Central memory CD4-positive, alpha-beta T cell (primary cell): ENCODE measurements at regions not wholly inside any gene's neighbourhood (a gene's known extent, or its start where the extent isn't known, plus 50 kb on each side); places are given as distances from the start of the nearest gene placed in this dataset.

Experiments used
- DNase-seq: peaks from one replicate; pipeline ENCODE4 v3.0.0; 2022

DNA sequence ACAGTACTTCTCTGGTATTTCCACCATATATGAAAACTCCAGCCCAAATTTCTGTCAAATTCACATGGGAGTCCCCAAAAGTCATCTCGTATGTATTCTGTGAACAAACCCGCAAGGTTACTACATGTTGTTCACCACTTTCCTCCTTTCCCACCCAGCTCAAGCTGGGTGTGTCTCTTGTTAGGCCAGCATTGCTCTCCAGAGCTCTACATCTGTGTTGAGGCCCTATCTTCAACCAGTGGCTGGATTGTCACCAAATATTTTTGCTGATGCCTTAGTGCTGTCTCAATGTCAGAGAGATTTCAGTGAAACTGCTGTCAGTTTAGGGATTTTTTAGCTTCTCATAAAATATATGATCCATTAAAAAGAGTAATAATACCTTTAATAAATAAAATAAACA, 230.9 kb downstream of the BTG1 start:
- DNase-seq: no peak

DNA sequence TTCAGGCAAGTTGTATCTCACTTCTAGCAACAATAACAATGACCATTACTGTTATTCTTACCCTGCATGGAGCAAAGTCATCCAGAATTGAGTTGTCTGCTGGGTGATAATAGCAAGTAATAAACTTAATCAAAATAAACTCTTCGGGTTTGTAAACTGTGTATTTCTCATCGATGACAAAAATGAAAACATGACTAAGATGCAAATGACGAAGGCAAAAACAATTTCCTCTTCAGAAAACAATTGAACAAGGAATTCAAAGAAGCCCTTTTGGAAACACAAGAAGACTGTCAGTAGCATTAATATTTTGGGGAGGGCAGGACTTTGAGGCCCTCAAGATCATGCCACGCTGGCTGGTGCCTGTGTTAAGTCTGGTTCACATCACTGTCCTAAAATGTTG, 232.0 kb downstream of the BTG1 start:
- DNase-seq: no peak

DNA sequence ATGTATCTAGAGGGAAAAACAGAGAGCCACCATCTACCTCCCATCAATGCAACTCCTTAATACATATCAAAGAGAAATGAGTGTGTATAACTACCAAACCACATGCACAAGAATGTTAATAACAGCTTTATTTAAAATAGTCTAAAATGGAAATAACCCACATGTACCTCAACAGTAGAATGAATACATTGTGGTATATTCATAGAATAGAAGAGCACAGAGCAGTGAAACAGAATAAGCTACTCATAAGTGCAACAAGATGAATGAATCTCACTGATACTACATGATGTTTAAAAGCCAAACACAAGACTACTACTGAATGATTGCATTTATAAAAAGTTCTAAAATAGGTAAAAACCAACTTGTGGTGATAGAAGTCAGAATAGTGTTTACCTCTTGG, 232.5 kb downstream of the BTG1 start:
- no peak for DNase-seq

DNA sequence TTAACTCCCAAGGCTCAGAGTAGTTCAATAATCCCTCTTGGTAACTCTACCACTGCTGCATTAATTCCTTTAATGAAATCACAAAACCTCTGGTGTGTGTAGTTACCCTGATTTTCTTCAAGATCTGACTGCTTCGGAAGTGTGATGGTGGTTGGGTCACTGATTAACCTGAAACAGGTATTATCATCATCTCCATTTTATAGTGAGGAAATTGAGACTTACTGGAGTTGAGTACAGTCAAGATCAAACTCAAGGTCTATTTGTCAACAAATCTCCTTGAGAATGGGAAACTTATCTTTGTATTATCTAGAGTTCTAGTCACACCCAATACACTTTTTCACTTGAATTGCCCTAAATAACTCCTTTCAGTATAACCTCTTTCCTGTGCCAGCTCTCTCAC, 233.5 kb downstream of the BTG1 start:
- no peak for DNase-seq

DNA sequence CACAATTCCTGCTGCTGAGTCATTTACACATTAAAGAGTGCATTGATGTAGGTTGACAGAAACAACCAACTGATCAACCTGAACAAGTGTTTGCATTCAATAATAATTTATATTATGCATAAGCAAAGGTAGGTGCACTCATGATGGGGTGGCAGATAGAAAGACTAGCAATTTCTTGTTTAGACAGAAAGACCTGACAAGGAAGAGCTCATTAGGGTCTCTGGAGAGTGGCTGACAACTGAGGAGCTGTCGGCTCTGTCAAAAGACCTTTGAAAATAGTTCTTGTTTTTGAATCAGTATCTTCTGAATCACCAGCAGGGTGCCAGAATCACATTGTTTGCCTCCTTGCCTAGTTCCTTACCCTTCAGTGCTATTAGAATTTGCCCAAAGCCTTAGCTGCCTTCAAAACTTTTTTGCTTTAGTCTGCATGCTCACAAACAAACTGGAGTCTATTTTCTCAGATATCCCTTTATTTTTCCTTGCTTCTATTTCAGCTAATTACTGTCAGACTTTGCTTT, 234.7 kb downstream of the BTG1 start:
- no peak for DNase-seq

DNA sequence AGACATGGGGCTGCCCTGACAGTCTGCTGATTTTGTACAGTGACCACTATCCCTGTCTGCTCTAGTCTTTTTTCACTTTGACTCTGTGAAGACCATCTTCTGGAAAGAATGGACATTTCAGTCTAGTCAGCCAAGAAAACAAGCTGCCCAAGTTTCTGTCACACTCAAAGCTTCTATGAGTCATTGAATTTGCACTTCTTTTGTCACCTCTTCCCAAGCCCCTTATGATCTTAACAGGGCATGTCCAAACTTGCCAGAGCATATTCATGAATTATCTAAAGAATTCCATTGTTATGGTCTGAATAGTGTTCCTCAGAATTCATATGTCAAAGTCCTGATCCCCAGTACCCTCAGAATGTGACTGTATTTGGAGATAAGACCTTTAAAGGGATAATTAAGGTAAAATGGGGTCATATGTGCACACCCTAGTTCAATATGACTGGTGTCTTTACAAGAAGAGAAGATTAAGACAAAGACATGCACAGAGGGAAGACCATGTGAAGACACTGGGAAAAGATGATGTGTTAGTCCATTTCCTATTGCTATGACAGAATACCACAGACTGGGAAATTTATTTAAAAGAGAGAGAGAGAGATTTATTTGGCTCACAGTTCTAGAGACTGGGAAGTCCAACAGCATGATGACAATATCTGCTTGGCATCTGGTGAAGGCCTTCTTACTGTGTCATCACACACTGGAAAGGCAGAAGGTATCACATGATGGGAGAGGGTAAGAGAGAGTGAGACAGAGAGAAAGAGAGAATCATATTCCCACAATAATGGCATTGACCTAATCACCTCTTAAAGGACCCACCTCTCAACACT, 242.6 kb downstream of the BTG1 start:
- no peak for DNase-seq

DNA sequence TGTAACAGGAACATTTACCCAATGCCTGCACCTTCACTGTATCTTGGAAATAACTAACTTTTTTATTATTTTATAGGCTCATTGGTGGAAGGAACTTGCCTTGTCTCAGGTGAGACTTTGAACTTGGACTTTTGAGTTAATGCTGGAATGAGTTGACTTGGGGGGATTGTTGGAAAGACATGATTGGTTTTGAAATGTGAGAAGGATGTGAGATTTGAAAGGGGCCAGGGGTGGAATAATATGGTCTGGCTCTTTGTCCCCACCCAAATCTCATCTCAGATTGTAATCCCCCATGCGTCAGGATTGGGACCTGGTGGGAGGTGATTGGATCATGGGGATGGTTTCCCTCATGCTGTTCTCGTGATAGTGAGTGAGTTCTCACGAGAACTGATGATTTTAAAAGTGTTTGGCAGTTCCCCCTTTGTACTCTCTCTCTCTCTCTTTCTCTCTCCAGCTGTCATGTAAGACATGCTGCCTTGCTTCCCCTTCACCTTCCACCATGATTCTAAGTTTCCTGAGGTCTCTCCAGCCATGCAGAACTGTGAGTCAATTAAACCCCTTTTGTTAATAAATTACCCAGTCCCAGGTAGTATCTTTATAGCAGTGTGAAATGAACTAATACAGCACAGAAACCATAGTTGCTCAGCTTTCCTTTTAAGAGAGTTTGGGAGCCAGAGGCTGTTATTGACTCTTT, 244.1 kb downstream of the BTG1 start:
- no peak for DNase-seq

DNA sequence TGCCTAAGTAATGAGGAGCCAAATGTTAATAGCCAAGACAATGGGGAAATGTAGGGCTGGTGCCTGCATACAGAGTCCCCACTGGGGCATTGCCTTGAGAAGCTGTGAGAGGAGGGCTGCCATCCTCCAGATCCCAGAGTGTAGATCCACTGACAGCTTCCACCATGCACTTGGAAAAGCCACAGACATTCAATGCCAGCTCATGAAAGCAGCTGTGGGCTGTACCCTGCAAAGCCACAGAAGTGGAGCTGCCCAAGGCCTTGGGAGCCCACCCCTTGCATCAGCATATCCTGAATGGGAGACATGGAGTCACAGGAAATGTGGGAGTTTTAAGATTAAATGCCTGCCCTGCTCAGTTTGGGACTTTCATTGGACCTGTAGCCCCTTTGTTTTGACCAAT, 244.7 kb downstream of the BTG1 start:
- no peak for DNase-seq

DNA sequence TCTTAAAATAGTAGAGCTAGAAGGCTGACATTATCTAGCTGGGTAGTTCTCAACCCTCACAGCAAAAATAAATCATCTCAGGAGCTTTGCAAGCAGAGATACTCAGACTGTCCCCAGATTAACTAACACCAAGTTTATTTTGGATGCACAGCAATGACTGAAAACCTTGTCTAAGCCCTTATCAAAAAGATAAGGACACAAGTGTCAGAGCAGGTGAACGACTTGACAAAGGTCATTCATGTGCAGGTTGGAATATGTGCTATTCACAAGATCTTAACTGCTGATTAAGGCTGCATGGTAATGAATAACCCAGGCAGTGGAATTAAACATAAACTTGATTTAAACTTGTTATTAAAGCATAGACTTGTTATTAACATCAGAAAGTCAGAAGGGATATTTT, 246.6 kb downstream of the BTG1 start:
- DNase-seq: no peak

DNA sequence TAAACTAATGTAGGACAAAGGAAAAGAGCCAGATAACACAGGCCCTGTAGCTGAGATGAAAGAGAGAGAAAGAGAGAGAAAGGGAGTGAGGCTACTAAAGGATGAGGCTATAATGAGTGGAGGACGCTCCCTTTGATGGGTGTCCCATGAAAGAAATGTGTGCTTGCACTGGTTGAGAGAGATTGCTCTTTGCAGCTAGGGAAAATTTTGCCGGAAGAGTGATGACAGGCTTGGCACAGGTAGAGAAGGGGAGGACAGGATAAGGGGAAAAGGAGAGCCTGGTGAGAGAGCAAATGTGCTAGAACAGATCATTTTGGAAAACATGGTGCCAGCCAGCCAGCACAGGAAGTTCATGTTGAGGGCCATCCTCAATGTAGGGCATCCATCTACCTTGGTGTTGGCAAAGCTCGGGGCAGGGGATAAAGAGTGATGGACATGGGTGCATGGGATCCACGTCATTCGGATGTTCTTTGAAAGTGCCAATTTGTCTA, 248.6 kb downstream of the BTG1 start:
- DNase-seq: no peak

DNA sequence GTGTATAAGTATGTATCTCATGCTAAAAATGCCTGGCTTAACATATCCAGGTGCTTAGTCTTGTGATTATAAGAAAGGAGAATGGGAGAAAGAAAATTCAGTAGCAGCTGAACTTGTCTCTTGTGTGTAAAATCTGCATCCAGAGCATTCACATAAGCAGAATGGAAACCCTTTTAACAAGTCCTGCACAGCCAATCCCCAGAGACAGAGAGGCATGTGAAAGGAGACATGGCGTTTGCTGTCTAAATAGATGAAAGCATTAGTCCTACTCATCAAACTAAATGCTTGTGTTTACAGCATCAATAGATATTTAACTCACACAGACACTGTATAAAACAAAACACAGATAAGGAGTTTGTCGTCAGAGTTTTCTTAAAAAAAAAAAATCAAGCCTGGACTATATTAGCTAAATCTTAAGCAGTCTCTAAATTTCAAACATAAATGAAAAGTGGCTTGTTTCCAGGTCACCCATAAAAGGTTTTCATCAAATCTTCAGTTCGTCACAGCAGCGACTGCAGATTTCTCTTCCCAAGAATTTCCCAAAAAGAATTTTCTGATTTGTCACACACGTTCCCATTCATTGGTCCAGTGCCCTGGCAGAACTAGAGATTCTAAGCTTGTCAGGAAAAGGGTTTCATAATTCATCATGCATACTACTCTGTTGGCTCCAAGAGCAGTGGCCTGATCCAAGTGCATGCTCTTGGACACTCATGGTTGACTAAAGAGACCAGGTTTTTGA, 249.2 kb downstream of the BTG1 start:
- DNase-seq: no peak

DNA sequence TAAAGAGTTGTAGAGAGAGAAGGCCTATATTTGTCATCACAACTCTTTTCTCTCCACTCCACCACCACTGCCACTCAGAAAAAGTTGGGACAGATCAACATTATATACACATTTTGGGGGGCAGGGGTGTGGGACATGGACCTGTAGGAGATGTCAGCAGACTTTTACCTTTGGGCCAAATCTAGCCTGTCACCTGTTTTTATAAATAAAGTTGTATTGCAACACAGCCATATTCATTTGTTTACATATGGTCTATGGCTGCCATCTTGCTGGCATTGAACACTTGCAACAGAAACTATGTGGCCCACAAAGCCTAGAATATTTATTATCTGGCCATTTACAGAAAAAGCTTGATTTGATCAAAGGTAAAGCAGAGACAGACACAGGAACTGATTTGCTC, 250.7 kb downstream of the BTG1 start:
- DNase-seq: no peak

DNA sequence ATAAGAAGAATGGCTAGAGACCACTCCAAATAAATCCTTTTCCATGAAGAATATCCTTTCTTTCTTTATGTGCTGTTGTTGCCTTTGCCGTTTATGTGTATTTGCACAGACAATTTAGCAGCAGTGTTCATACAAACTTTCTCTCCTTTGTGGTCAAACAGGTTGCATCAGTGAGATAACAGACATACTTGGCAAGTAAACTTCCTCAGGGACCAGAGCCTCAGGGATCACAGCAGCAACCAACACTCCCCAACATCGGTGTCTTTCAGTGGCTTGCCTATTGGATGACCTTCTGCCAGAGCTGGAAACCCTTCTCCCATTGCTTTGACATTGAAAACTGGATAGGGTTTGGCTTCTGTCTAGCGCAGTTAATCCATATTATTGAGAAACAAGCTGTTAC, 252.2 kb downstream of the BTG1 start:
- no peak for DNase-seq

DNA sequence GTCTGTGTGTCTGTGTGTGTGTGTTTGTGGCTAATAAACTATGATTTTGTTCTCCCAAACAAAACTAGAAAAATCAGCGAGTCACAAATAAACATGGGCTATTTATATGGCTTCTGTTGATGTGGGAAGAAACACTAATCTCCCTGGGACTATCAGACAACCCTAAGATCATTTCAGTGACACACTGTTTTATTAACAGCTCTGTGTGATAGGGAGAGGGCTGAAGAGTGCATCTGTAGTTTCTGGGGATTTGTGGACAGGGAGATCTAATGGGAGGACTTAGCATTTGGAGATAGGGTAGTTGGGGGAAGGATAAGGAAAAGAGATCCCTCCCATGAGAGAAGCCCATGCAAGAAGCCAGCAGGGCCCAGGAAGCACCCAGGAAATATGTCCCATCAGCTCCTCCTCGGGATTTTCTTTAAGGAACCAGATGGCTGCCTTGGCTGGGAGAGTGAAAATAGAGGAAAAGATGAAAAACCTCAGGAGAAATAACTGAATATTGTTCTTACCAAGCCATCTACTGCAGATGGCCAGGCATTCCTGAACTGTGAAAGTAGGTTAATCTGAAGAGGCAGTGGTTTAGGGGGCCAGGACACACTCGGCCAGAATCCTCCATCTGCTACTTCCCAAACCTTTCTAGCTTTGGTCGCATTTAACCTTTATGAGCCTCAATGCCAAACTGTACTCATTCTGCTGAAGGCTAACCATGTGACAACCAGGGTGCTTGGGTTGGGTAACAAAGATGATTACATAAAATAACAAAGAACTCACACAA, 253.4 kb downstream of the BTG1 start:
- DNase-seq: no peak

DNA sequence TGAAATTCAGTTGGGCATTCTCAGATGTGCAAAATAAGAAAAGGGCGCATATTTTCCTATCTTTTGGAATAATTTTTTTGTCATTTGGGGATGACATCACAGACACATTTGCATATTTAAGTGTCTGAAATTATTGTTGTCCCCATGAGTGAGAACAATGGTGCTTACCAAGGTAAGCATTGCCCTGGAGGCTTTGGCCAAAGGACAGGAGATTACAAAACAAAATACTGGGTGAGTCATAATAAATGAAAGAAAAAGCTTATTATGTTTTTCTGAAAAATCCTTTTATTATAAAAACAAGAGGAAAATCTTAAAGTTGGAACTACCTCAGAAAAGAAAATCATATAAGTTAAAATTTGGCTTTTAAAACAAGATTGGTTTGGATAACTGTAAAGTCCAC, 254.9 kb downstream of the BTG1 start:
- DNase-seq: no peak

DNA sequence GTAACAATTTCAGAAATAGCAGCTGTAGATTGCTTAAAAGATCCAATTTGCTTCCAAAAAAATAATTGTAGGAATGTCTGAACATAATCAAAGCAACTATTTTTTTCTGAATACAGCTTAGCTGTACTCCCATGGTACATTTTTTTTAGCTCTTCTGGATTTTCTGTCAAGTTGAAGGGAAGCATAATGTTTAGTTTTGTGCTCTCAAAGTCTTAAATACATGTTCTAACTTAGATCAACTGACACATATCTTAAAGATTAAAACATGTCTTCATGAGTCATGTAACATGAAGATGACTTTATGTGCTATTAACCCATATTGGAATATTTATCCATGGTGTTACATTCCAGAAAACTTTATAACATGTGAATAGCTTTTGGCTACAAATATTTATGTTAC, 255.7 kb downstream of the BTG1 start:
- DNase-seq: no peak

DNA sequence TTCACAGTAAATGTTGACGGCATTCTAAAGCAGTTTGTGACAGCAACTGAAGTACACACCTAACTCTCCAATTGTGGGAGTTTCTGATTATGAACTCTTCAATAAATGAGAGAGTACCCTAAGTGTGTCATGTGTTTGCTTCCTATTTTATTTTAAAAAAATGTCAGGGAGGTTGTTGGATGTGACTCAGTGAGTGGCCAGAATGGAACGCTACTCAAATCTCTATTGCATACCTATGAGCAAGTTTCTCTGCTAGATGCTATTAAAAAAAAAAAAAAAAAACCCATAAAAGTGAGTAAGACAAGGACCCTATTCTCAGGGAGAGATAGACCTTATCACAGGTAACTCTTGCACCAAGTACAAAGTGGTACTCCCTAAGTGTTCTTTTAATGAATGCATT, 256.6 kb downstream of the BTG1 start:
- DNase-seq: no peak

DNA sequence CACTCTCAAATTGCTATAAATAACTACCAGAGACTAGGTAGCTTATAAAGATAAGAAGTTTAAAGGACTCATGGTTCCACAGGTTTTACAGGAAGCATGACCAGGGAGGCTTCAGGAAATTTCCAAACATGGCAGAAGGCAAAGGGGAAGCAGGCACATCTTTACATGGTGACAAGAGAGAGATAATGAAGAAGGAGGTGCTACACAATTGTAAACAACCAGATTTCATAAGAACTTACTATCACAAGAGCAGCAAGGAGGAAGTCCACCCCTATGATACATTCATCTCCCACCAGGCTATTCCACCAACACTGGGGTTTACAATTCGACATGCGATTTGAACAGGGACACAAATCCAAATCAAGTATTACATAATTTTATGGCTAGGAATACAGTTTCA, 257.7 kb downstream of the BTG1 start:
- DNase-seq: no peak

DNA sequence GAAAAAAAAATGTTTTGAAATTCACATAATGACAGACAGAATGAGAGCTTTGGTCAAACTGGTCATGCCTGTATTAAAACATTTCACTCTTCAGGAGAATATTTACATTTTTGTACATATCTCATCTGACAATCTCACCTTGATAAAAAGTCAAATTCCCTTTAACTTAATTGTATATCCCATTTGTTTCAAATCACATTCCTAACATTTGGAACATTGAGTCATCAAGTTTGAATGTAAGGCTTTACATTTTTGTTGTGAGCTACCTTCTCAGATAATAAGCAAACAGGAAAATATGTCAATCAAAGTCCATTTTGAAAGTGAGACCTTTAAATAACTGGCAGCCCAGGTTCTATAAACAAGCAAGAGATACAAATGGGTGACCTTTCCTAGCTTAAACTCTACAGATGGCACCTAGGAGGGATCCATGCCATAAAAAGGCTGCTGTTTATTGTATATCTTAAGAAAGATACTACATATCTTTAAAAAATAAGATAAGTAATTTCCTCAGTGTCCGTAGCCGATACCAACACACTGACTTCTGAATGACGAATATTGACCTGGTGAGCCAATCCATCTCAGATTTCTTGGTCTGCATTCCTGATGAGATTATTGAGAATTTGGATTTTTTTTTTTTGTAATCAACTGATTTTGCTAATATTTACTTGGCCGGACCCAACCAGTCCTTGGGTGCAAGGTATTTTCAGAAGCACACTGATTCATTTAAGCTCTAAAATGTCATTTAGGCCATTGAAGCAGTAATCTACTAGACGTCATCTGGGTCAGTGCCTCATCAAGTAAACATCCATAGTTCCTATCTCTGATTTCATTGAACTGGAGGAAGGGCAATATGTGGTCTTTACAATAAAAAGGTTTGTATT, 259.6 kb downstream of the BTG1 start:
- DNase-seq: no peak

DNA sequence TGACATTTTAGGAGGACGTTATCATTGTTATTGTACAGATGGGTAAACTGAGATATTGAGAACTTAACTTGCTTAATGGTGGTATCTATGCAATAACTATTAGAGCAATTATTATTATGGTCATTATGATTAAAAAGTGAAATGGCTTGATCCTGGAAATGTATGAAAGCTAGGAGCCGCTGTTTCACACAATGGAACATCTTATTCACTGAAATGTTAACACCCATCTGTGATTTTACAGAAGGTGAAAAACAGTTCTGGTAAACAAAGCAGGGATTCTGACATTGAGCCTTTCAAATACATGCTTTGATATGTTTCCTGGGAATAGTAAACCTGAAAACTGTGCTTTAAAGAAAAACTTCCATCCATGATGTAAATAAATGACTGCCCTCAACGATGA, 261.4 kb downstream of the BTG1 start:
- no peak for DNase-seq

DNA sequence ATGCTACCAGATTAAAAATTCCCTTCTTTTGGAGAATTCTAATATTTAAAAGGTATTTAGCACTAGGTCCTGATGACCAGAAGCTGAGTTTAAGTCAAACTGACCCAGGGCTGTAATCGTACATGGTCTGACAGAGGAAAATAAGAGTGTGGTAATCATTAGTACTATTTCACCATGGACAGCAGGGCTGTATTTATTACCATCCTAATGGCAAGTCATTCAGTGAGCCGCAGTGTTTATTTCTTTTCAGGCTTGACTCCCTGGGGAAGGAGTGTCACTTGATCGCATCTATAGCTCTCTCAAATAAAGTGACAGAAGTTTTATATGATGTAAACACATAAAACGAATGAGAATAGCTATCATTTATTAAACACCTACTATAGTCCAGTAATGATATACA, 261.8 kb downstream of the BTG1 start:
- no peak for DNase-seq

DNA sequence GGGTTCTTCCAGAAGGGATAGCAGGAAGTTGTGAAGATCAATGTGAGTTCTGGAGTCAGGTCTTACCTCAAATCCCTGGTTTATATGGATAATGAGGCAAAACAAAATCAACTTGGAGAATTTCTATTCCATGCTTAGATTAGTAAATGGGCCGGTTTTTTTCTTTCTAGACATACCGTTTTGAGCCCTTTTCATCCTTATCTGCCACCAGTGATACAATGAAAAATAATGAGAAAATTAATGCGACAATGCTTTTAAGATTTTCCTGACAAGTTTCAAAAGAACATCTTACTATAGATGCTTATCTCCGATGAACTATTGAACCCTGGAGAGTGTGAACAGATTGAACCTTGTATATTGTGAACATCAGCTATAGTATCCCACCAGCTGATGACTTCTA, 262.7 kb downstream of the BTG1 start:
- DNase-seq: no peak
